PC-9 (cell line): ENCODE measurements at regions not wholly inside any gene's neighbourhood (a gene's known extent, or its start where the extent isn't known, plus 50 kb on each side); places are given as distances from the start of the nearest gene placed in this dataset.

Experiments used
- BruUV-seq: library from RNA; stranded (reverse); fragments of 400-500 nt; replicated peaks from 2 replicates; lab custom pipeline; 2021; lab: Mats Ljungman, UMichigan
- CTCF ChIA-PET: fragments of 300-600 bp; sonication (Branson Sonifier 250); formaldehyde crosslinking; loops from one replicate; lab custom pipeline; 2022; ENCODE audit warnings: antibody characterized with exemption; lab: Charles Lee
- POLR2A ChIA-PET: fragments of 300-600 bp; sonication (Branson Sonifier 250); formaldehyde crosslinking; loops from one replicate; lab custom pipeline; 2022; ENCODE audit warnings: antibody characterized with exemption; ENCODE audit not compliant: unreplicated experiment; lab: Charles Lee
- DNase-seq, 2 experiments: peaks; one replicate each; pipeline versions ENCODE4 v3.0.0 to v3.0.0-alpha.2; 2015 to 2022; ENCODE audit warnings: mixed read lengths in 1 of 2
- H2AFZ ChIP-seq: fragments of 200-600 bp; sonication (generic); 2 replicates; pipeline ENCODE4 v1.8.1; 2017; ENCODE audit warnings: antibody characterized with exemption
- H3F3A ChIP-seq: fragments of 200-600 bp; sonication (generic); 2 replicates; pipeline ENCODE4 v1.8.1; 2017; ENCODE audit warnings: antibody characterized with exemption, mild to moderate bottlenecking, low read depth; ENCODE audit not compliant: insufficient read depth
- H3K27ac ChIP-seq: fragments of 200-600 bp; sonication (generic); 2 replicates; pipeline ENCODE4 v1.6.1; 2016; ENCODE audit warnings: mixed run types
- H3K27me3 ChIP-seq: fragments of 200-600 bp; sonication (generic); 2 replicates; pipeline ENCODE4 v1.6.1; 2016; ENCODE audit warnings: low read depth, mixed run types; ENCODE audit not compliant: insufficient read depth
- H3K36me3 ChIP-seq: fragments of 200-600 bp; sonication (generic); 2 replicates; pipeline ENCODE4 v1.6.1; 2016; ENCODE audit warnings: low read depth, mixed run types
- H3K4me1 ChIP-seq: fragments of 200-600 bp; sonication (generic); replicated peaks from 2 replicates; pipeline ENCODE4 v1.6.1; 2016; ENCODE audit warnings: mixed run types; ENCODE audit not compliant: insufficient read depth
- H3K4me2 ChIP-seq: fragments of 200-600 bp; sonication (generic); 2 replicates; pipeline ENCODE4 v1.6.1; 2017; ENCODE audit warnings: mixed run types
- H3K4me3 ChIP-seq: fragments of 200-600 bp; sonication (generic); 2 replicates; pipeline ENCODE4 v1.6.1; 2016; ENCODE audit warnings: mixed run types
- H3K79me2 ChIP-seq: fragments of 200-600 bp; sonication (generic); 2 replicates; pipeline ENCODE4 v1.6.1; 2017; ENCODE audit warnings: low read depth, mixed run types
- H3K9me2 ChIP-seq: fragments of 200-600 bp; sonication (generic); 2 replicates; pipeline ENCODE4 v1.8.1; 2017; ENCODE audit warnings: mild to moderate bottlenecking; ENCODE audit not compliant: insufficient read depth
- H3K9me3 ChIP-seq: fragments of 200-600 bp; sonication (generic); 2 replicates; pipeline ENCODE4 v1.8.1; 2016; ENCODE audit warnings: low read depth; ENCODE audit not compliant: insufficient read depth
- H4K20me1 ChIP-seq: fragments of 200-600 bp; sonication (generic); 2 replicates; pipeline ENCODE4 v1.8.1; 2017; ENCODE audit not compliant: insufficient read depth
- CTCF ChIP-seq: fragments of 200-600 bp; sonication (generic); conservative IDR thresholded peaks from 2 replicates; pipeline ENCODE4 v1.6.1; 2017; ENCODE audit warnings: mixed run types, antibody characterized with exemption, mild to moderate bottlenecking, moderate library complexity
- EZH2 ChIP-seq: fragments of 200-600 bp; sonication (generic); IDR thresholded peaks from 2 replicates; pipeline ENCODE4 v1.8.0; 2017; ENCODE audit warnings: antibody characterized with exemption, low read depth
- intact Hi-C: fragments of 100-400 bp; cut with micrococcal nuclease; formaldehyde crosslinking; loops from one replicate; pipeline ENCODE4 v1.10.0; 2022; ENCODE audit not compliant: unreplicated experiment

- Histone ChIP-seq H2AFZ (no peak overlapping the region), H3K4me1 (no peaks in the 10 kb centered on the region), H3K79me2 (no peaks in the 10 kb centered on the region), H4K20me1 (no peaks in the 10 kb centered on the region), H3F3A (no peaks in the 10 kb centered on the region), H3K36me3 (no peaks in the 10 kb centered on the region), H3K9me3 (no peaks in the 10 kb centered on the region), H3K4me2 (no peak overlapping the region), H3K27me3 (no peaks in the 10 kb centered on the region), H3K27ac (no peak overlapping the region), H3K9me2 (no peaks in the 10 kb centered on the region), H3K4me3 (no peak overlapping the region)
- POLR2A ChIA-PET = no interaction called here
- intact Hi-C loops = no loop called here
- no TSS peak for BruUV-seq
- CTCF ChIA-PET = no interaction called here
- no peak for TF ChIP-seq EZH2
- no peak for TF ChIP-seq CTCF
- no peak for DNase-seq
Measured at GRCh38 chr9:26561928-26562327, 330.7 kb downstream of the CAAP1 start.

- H3K4me1 ChIP-seq = no peaks in the 10 kb centered on the region
- no peak overlapping the region for H2AFZ ChIP-seq
- no peaks in the 10 kb centered on the region for H4K20me1 ChIP-seq
- H3K79me2 ChIP-seq = no peaks in the 10 kb centered on the region
- H3K27ac ChIP-seq = no peak overlapping the region
- no peaks in the 10 kb centered on the region for H3K27me3 ChIP-seq
- no peak for DNase-seq
- BruUV-seq = no TSS peak
- no peak for TF ChIP-seq EZH2
- no peak for TF ChIP-seq CTCF
- no peaks in the 10 kb centered on the region for H3F3A ChIP-seq
- intact Hi-C loops = no loop called here
- no peaks in the 10 kb centered on the region for H3K9me3 ChIP-seq
- no peaks in the 10 kb centered on the region for H3K36me3 ChIP-seq
- CTCF ChIA-PET = no interaction called here
- POLR2A ChIA-PET = no interaction called here
- no peak overlapping the region for H3K4me2 ChIP-seq
- H3K4me3 ChIP-seq = no peak overlapping the region
- H3K9me2 ChIP-seq = no peaks in the 10 kb centered on the region
Measured at GRCh38 chr9:26559506-26559905, 333.1 kb downstream of the CAAP1 start.

- CTCF ChIA-PET = no interaction called here
- H3K9me2 ChIP-seq = no peaks in the 10 kb centered on the region
- no peaks in the 10 kb centered on the region for H3K27me3 ChIP-seq
- no peaks in the 10 kb centered on the region for H3F3A ChIP-seq
- H3K9me3 ChIP-seq = no peaks in the 10 kb centered on the region
- TF ChIP-seq EZH2 = no peak
- H3K4me2 ChIP-seq = no peak overlapping the region
- H3K36me3 ChIP-seq = no peaks in the 10 kb centered on the region
- no peaks in the 10 kb centered on the region for H3K4me1 ChIP-seq
- intact Hi-C loops = no loop called here
- H4K20me1 ChIP-seq = no peaks in the 10 kb centered on the region
- no peak overlapping the region for H3K4me3 ChIP-seq
- POLR2A ChIA-PET = no interaction called here
- no peak overlapping the region for H3K27ac ChIP-seq
- H3K79me2 ChIP-seq = no peaks in the 10 kb centered on the region
- BruUV-seq = no TSS peak
- DNase-seq = no peak
- no peak overlapping the region for H2AFZ ChIP-seq
Measured at GRCh38 chr9:26551971-26552370, 340.6 kb downstream of the CAAP1 start.

- Histone ChIP-seq H3K9me3 (no peaks in the 10 kb centered on the region), H2AFZ (no peak overlapping the region), H4K20me1 (no peaks in the 10 kb centered on the region), H3K4me2 (no peak overlapping the region), H3K4me1 (no peaks in the 10 kb centered on the region), H3K36me3 (no peaks in the 10 kb centered on the region), H3F3A (no peaks in the 10 kb centered on the region), H3K27me3 (no peaks in the 10 kb centered on the region), H3K27ac (no peak overlapping the region), H3K79me2 (no peaks in the 10 kb centered on the region), H3K9me2 (no peaks in the 10 kb centered on the region), H3K4me3 (no peak overlapping the region)
- ChIA-PET POLR2A (no interaction called here), CTCF (no interaction called here)
- BruUV-seq = no TSS peak
- intact Hi-C loops = no loop called here
- no peak for DNase-seq
- TF ChIP-seq EZH2 = no peak
- no peak for TF ChIP-seq CTCF
Measured at GRCh38 chr9:26551451-26551850, 341.2 kb downstream of the CAAP1 start.
